GM12878 (cell line): ENCODE measurements at regions not wholly inside any gene's neighbourhood (a gene's known extent, or its start where the extent isn't known, plus 50 kb on each side); places are given as distances from the start of the nearest gene placed in this dataset.

Experiments used
- ATAC-seq: fragments of 200-7000 bp; cut with Tn5 transposase; 3 replicates; pipeline ENCODE4 v1.9.1; 2020; ENCODE audit warnings: mild to moderate bottlenecking, moderate library complexity
- BruUV-seq: library from RNA; stranded (reverse); fragments of 400-500 nt; replicated peaks from 2 replicates; lab custom pipeline; 2021; lab: Mats Ljungman, UMichigan
- CTCF ChIA-PET: fragments of 300-600 bp; sonication (Branson Sonifier 250); formaldehyde crosslinking; extraction: SDS; loops from one replicate; lab custom pipeline; 2021; ENCODE audit warnings: inconsistent platforms; lab: Yijun Ruan, JAX
- POLR2A ChIA-PET: fragments of 350-600 bp; formaldehyde crosslinking; extraction: SDS; loops from one replicate; lab custom pipeline; 2021; ENCODE audit warnings: inconsistent platforms; lab: Charles Lee
- RAD21 ChIA-PET: fragments of 300-600 bp; sonication (Branson Sonifier 250); formaldehyde crosslinking; loops from one replicate; lab custom pipeline; 2023; ENCODE audit warnings: antibody characterized with exemption; ENCODE audit not compliant: unreplicated experiment; lab: Charles Lee
- SMC1A ChIA-PET: fragments of 300-600 bp; sonication (Branson Sonifier 250); formaldehyde crosslinking; loops from one replicate; lab custom pipeline; 2023; ENCODE audit not compliant: unreplicated experiment, uncharacterized antibody; lab: Charles Lee
- DNase-seq: peaks from one replicate; pipeline ENCODE4 v3.0.0-alpha.2; 2011; ENCODE audit warnings: low read depth, low spot score
- FAIRE-seq: peaks from 3 replicates; lab custom pipeline; 2011; peaks lifted over from hg19 to GRCh38; lab: Jason Lieb, UNC
- H2AFZ ChIP-seq: 2 replicates; pipeline ENCODE4 v1.6.0; 2011; ENCODE audit warnings: low read depth, low read length, control low read depth; ENCODE audit not compliant: control insufficient read depth
- H3K27ac ChIP-seq: 2 replicates; pipeline ENCODE4 v1.5.1; 2011; ENCODE audit warnings: control low read depth; ENCODE audit not compliant: control insufficient read depth, insufficient read depth
- H3K27me3 ChIP-seq, 2 experiments: replicated peaks in 1 of 2; 2 replicates each; pipeline versions ENCODE4 v1.6.0 to v1.6.1; 2011; ENCODE audit warnings: low read length in 1 of 2; ENCODE audit not compliant: control insufficient read depth in 2 of 2, insufficient read depth in 2 of 2
- H3K36me3 ChIP-seq, 2 experiments: 2 replicates each; pipeline ENCODE4 v1.5.1; 2011; ENCODE audit warnings: low read length in 1 of 2; ENCODE audit not compliant: control insufficient read depth in 2 of 2, insufficient read depth in 2 of 2
- H3K4me1 ChIP-seq: 2 replicates; pipeline ENCODE4 v1.6.1; 2011; ENCODE audit warnings: mild to moderate bottlenecking, low read length, moderate library complexity, mixed read lengths; ENCODE audit not compliant: control insufficient read depth, insufficient read depth
- H3K4me2 ChIP-seq: 2 replicates; pipeline ENCODE4 v1.6.0; 2011; ENCODE audit warnings: control low read depth; ENCODE audit not compliant: control insufficient read depth, insufficient read depth
- H3K4me3 ChIP-seq: fragments of 200-600 bp; sonication (generic); 2 replicates; pipeline ENCODE4 v1.5.1; 2016
- H3K79me2 ChIP-seq: 2 replicates; pipeline ENCODE4 v1.6.0; 2011; ENCODE audit warnings: low read length; ENCODE audit not compliant: control insufficient read depth, insufficient read depth
- H3K9ac ChIP-seq: 2 replicates; pipeline ENCODE4 v1.8.0; 2011; ENCODE audit warnings: low read length, control low read depth, mixed read lengths; ENCODE audit not compliant: control insufficient read depth, insufficient read depth
- H3K9me3 ChIP-seq: replicated peaks from 3 replicates; pipeline ENCODE4 v1.5.1; 2011; ENCODE audit warnings: mild to moderate bottlenecking, low read length; ENCODE audit not compliant: control insufficient read depth, insufficient read depth
- H4K20me1 ChIP-seq: 2 replicates; pipeline ENCODE4 v1.6.0; 2011; ENCODE audit not compliant: control insufficient read depth, insufficient read depth
- CBFB ChIP-seq: IDR thresholded peaks from 2 replicates; pipeline ENCODE4 v1.6.1; 2016; ENCODE audit warnings: antibody characterized with exemption, low read depth
- EED ChIP-seq: sonication (generic); IDR thresholded peaks from 2 replicates; pipeline ENCODE4 v1.6.1; 2016; ENCODE audit warnings: antibody characterized with exemption, low read depth
- ETV6 ChIP-seq, 2 experiments: fragments of 450-650 bp in 1 of 2; IDR thresholded peaks in 1 of 2; conservative IDR thresholded peaks in 1 of 2; 2 replicates each; pipeline ENCODE4 v1.6.1; 2014; ENCODE audit warnings: antibody characterized with exemption in 1 of 2, borderline replicate concordance in 1 of 2, low read depth in 1 of 2, mild to moderate bottlenecking in 1 of 2, moderate library complexity in 1 of 2
- FOXM1 ChIP-seq: IDR thresholded peaks from 2 replicates; pipeline ENCODE4 v1.6.1; 2012; ENCODE audit warnings: low read depth, mild to moderate bottlenecking, inconsistent platforms, low read length, moderate library complexity
- IKZF2 ChIP-seq, 2 experiments: fragments of 450-650 bp; IDR thresholded peaks; 2 replicates each; pipeline ENCODE4 v1.6.1; 2017; ENCODE audit warnings: mild to moderate bottlenecking in 2 of 2, moderate library complexity in 2 of 2
- KAT2A ChIP-seq: conservative IDR thresholded peaks from 2 replicates; pipeline ENCODE4 v1.6.1; 2011; ENCODE audit warnings: low read depth, low read length; ENCODE audit not compliant: control insufficient read depth
- NFXL1 ChIP-seq: fragments of 450-650 bp; IDR thresholded peaks from 2 replicates; pipeline ENCODE4 v1.6.1; 2017; ENCODE audit warnings: antibody characterized with exemption, mild to moderate bottlenecking, borderline replicate concordance
- NFYA ChIP-seq: IDR thresholded peaks from 2 replicates; pipeline ENCODE4 v1.6.1; 2011; ENCODE audit warnings: low read depth, mild to moderate bottlenecking, low read length, improper control_type of control experiment, borderline replicate concordance
- PAX5 ChIP-seq: IDR thresholded peaks from 2 replicates; pipeline ENCODE4 v1.6.1; 2011; ENCODE audit warnings: low read depth, low read length, borderline replicate concordance
- PBX3 ChIP-seq: IDR thresholded peaks from 2 replicates; pipeline ENCODE4 v1.6.1; 2011; ENCODE audit warnings: mild to moderate bottlenecking, low read depth, low read length, moderate library complexity; ENCODE audit not compliant: insufficient replicate concordance
- RB1 ChIP-seq: fragments of 450-650 bp; formaldehyde crosslinking; IDR thresholded peaks from 2 replicates; pipeline ENCODE4 v1.6.1; 2017; ENCODE audit warnings: mild to moderate bottlenecking, borderline replicate concordance
- SPI1 ChIP-seq: IDR thresholded peaks from 2 replicates; pipeline ENCODE4 v1.6.1; 2011; ENCODE audit warnings: low read depth, mild to moderate bottlenecking, low read length, moderate library complexity, borderline replicate concordance; ENCODE audit not compliant: insufficient read depth
- TAF1 ChIP-seq: IDR thresholded peaks from 2 replicates; pipeline ENCODE4 v1.6.1; 2011; ENCODE audit warnings: mild to moderate bottlenecking, low read depth, low read length, borderline replicate concordance
- TCF12 ChIP-seq: IDR thresholded peaks from 2 replicates; pipeline ENCODE4 v1.6.1; 2011; ENCODE audit warnings: low read depth, mild to moderate bottlenecking, low read length
- YBX1 ChIP-seq: fragments of 450-650 bp; IDR thresholded peaks from 2 replicates; pipeline ENCODE4 v1.6.1; 2016; ENCODE audit warnings: antibody characterized with exemption
- WGBS: methylation state at CpG from one replicate; pipeline ENCODE4 v1.1.6; 2016; ENCODE audit warnings: low lambda C conversion rate; ENCODE audit not compliant: insufficient replicate concordance, insufficient coverage; ENCODE audit errors: missing lambda C conversion rate; 5-methylcytosine and 5-hydroxymethylcytosine counted together
- in situ Hi-C: fragments of 300-500 bp; cut with MboI; formaldehyde crosslinking; loops from 9 replicates; pipeline ENCODE4 v1.14.3; 2018; ENCODE audit warnings: mixed read lengths
- intact Hi-C: fragments of 100-400 bp; cut with micrococcal nuclease; formaldehyde crosslinking; loops from one replicate; pipeline ENCODE4 v1.14.2; 2022; ENCODE audit not compliant: unreplicated experiment
- TF ChIP-seq, protein P1 (sequence below): fragments of 450-650 bp; IDR thresholded peaks from 2 replicates; pipeline ENCODE4 v1.6.1; 2014; ENCODE audit warnings: mild to moderate bottlenecking

GRCh38 chr22:47408409-47408808 lies 646.0 kb downstream of the TBC1D22A start:
- CTCF ChIA-PET, result interaction anchor here (1.3 kb wide), 1 partner anchor 1084 kb away, joined by 5 read pairs; no protein-coding TSS in a partner anchor
- intact Hi-C loops (loop anchor here (10.0 kb wide), 1 partner anchor 1086 kb away; no protein-coding TSS in a partner anchor), in situ Hi-C loops (no loop called here)
- H3K27ac ChIP-seq, result no peak overlapping the region
- no peaks in the 10 kb centered on the region for H3K27me3 ChIP-seq
- TF ChIP-seq CBFB (no peak), NFYA (no peak)
- POLR2A ChIA-PET, result no interaction called here
- no peaks in the 10 kb centered on the region for H3K4me1 ChIP-seq
- SMC1A ChIA-PET, result no interaction called here
- no peak overlapping the region for H3K4me3 ChIP-seq
- no peak overlapping the region for H2AFZ ChIP-seq
- no peaks in the 10 kb centered on the region for H3K9me3 ChIP-seq
- no peaks in the 10 kb centered on the region for H3K36me3 ChIP-seq
- no peaks in the 10 kb centered on the region for H3K79me2 ChIP-seq
- H4K20me1 ChIP-seq, result no peaks in the 10 kb centered on the region
- 34% methylated on average over 7 of the region's 7 CpGs for WGBS
- no TSS peak for BruUV-seq
- DNase-seq (no peak), ATAC-seq (no peak), FAIRE-seq (no peak)
- H3K4me2 ChIP-seq, result no peak overlapping the region
- RAD21 ChIA-PET, result no interaction called here
- no peak overlapping the region for H3K9ac ChIP-seq

DNA sequence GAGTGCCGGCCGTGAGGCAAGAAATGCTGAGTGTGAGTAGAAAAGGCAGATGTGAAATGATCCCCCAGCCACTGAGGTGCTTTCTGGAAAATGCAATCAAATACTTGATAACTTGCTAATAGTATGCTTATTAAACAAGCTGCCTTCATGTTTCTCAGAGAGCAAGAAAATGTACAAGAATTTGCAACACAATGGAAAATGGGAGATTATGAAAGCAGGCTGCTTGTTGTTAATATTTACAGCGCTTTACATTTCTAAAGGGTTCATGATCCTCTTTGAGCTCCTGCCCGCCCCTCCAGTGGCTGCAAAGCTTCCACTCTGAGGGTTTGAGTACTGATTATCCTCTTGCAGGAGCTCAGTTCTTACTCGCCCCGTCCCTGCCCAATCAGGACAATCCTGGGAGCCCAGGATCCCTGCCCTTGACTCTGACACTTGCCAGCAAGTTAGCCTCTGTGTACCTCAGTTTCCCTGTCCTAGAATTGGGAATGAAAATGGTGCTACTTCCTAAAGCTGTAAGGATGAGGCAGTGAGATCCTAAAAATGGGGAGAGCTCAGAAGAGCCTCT lies 645.1 kb downstream of the TBC1D22A start:
- no peak overlapping the region for H3K9ac ChIP-seq
- CTCF ChIA-PET, result interaction anchor here (0.6 kb wide), 1 partner anchor 1085 kb away, joined by 4 read pairs; no protein-coding TSS in a partner anchor
- H3K36me3 ChIP-seq, result no peaks in the 10 kb centered on the region
- H3K27me3 ChIP-seq, result no peaks in the 10 kb centered on the region
- H3K9me3 ChIP-seq, result no peaks in the 10 kb centered on the region
- SMC1A ChIA-PET, result interaction anchor here (0.7 kb wide), 1 partner anchor 128 kb away, joined by 3 read pairs; no protein-coding TSS in a partner anchor
- no peak overlapping the region for H2AFZ ChIP-seq
- H3K4me2 ChIP-seq, result no peak overlapping the region
- DNase-seq, result no peak
- in situ Hi-C loops, result no loop called here
- intact Hi-C loops, result loop anchor here (10.0 kb wide), 1 partner anchor 1087 kb away; no protein-coding TSS in a partner anchor
- RAD21 ChIA-PET, result no interaction called here
- no peak for ATAC-seq
- H3K4me3 ChIP-seq, result no peak overlapping the region
- FAIRE-seq, result no peak
- BruUV-seq, result no TSS peak
- no peaks in the 10 kb centered on the region for H4K20me1 ChIP-seq
- POLR2A ChIA-PET, result no interaction called here
- H3K79me2 ChIP-seq, result no peaks in the 10 kb centered on the region
- WGBS, result 2% methylated on average over 6 of the region's 6 CpGs
- no peaks in the 10 kb centered on the region for H3K4me1 ChIP-seq
- no peak overlapping the region for H3K27ac ChIP-seq
- TF ChIP-seq IKZF2 (IDR thresholded peaks at IDR 0.05), result no peak
- no peak for TF ChIP-seq ETV6 (conservative IDR thresholded peaks at IDR 0.05 in 1 of 2, IDR thresholded peaks at IDR 0.05 in 1 of 2; ENCODE audit: borderline replicate concordance in 1 of 2, low read depth in 1 of 2)
- no peak for TF ChIP-seq PBX3
- TF ChIP-seq FOXM1, result no peak
- no peak for TF ChIP-seq NFYA
- TF ChIP-seq TCF12, result no peak
- TF ChIP-seq TAF1, result no peak
- TF ChIP-seq RB1, result no peak
- TF ChIP-seq, protein P1, sequence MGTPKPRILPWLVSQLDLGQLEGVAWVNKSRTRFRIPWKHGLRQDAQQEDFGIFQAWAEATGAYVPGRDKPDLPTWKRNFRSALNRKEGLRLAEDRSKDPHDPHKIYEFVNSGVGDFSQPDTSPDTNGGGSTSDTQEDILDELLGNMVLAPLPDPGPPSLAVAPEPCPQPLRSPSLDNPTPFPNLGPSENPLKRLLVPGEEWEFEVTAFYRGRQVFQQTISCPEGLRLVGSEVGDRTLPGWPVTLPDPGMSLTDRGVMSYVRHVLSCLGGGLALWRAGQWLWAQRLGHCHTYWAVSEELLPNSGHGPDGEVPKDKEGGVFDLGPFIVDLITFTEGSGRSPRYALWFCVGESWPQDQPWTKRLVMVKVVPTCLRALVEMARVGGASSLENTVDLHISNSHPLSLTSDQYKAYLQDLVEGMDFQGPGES, result no peak
- TF ChIP-seq YBX1, result no peak
- TF ChIP-seq KAT2A, result no peak
- TF ChIP-seq NFXL1, result no peak
- no peak for TF ChIP-seq SPI1
- TF ChIP-seq PAX5, result no peak
- no peak for TF ChIP-seq EED
